OCI-LY1 (cell line): ENCODE measurements at regions not wholly inside any gene's neighbourhood (a gene's known extent, or its start where the extent isn't known, plus 50 kb on each side); places are given as distances from the start of the nearest gene placed in this dataset.

Experiments used
- CTCF ChIP-seq: fragments of 200-600 bp; sonication (generic), shearing (Covaris generic); IDR thresholded peaks from 2 replicates; pipeline ENCODE4 v1.5.1; 2017; ENCODE audit warnings: mild to moderate bottlenecking, antibody characterized with exemption, low read length, moderate library complexity, mixed read lengths
- EZH2 ChIP-seq: fragments of 200-600 bp; sonication (generic), shearing (Covaris generic); IDR thresholded peaks from 2 replicates; pipeline ENCODE4 v1.8.0; 2017; ENCODE audit warnings: borderline replicate concordance, mixed run types, mild to moderate bottlenecking, antibody characterized with exemption, low read length, moderate library complexity, mixed read lengths

DNA sequence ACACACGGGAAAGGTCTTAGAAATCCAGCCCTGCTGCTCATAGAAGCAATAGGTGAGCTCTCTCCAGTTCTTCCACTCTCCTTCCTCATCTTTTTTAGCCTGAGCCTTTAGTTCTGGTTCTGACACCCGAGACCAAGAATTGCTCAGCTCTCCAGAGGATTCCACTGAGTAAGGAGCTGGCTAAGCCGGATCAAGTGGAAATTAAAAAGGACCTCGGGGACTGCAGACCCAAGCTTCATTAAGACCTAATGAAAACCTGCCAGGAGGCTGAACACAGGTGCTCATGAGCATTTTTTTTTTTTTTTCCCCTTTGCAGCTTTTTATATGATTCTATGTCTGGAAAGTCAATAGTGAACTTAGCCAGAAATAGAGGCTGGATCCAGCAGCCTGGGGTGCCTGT, 1176.0 kb upstream of the AUTS2 start:
- TF ChIP-seq EZH2 (no peak), CTCF (no peak)
